Iris pigment epithelial cell (primary cell): ENCODE measurements at regions not wholly inside any gene's neighbourhood (a gene's known extent, or its start where the extent isn't known, plus 50 kb on each side); places are given as distances from the start of the nearest gene placed in this dataset.

ENCODE experiments used
- DNase-seq: peaks from one replicate; pipeline ENCODE4 v3.0.0-alpha.2; 2011; ENCODE audit warnings: low read depth

- no peak for DNase-seq
These were observed 246.5 kb upstream of the MDFIC2 start for GRCh38 chr3:70558956-70559355.

- no peak for DNase-seq
These were observed 245.5 kb upstream of the MDFIC2 start for GRCh38 chr3:70557976-70558375.

- DNase-seq: peak; percentile 83
These were observed 243.6 kb upstream of the MDFIC2 start for GRCh38 chr3:70556056-70556455.

- peak; percentile 91 for DNase-seq
These were observed 241.7 kb upstream of the MDFIC2 start for GRCh38 chr3:70554170-70554569.

GRCh38 chr3:70550723-70551319, 238.4 kb upstream of the MDFIC2 start:
- peak; percentile 67 for DNase-seq

GRCh38 chr3:70546679-70547078, 234.2 kb upstream of the MDFIC2 start:
- DNase-seq: no peak

GRCh38 chr3:70543493-70543892, 231.1 kb upstream of the MDFIC2 start:
- DNase-seq: no peak

GRCh38 chr3:70539908-70540307, 227.5 kb upstream of the MDFIC2 start:
- DNase-seq: no peak

GRCh38 chr3:70532806-70533205, 220.4 kb upstream of the MDFIC2 start:
- no peak for DNase-seq

GRCh38 chr3:70531838-70532489, 219.5 kb upstream of the MDFIC2 start:
- DNase-seq: no peak

GRCh38 chr3:70531063-70531657, 218.7 kb upstream of the MDFIC2 start:
- peak; percentile 50 for DNase-seq

GRCh38 chr3:70530626-70531025, 218.2 kb upstream of the MDFIC2 start:
- no peak for DNase-seq

- DNase-seq: no peak
These were observed 214.6 kb upstream of the MDFIC2 start for GRCh38 chr3:70527026-70527425.

- DNase-seq: peak; percentile 38
These were observed 207.6 kb upstream of the MDFIC2 start for GRCh38 chr3:70519913-70520659.

GRCh38 chr3:70519026-70519425, 206.6 kb upstream of the MDFIC2 start:
- DNase-seq: no peak

- DNase-seq: no peak
These were observed 205.9 kb upstream of the MDFIC2 start for GRCh38 chr3:70518356-70518755.

GRCh38 chr3:70517124-70517890, 204.9 kb upstream of the MDFIC2 start:
- no peak for DNase-seq

GRCh38 chr3:70516076-70516475, 203.6 kb upstream of the MDFIC2 start:
- no peak for DNase-seq

GRCh38 chr3:70507486-70507885, 195.0 kb upstream of the MDFIC2 start:
- no peak for DNase-seq

- DNase-seq: no peak
These were observed 194.3 kb upstream of the MDFIC2 start for GRCh38 chr3:70506775-70507174.

GRCh38 chr3:70501561-70501960, 189.1 kb upstream of the MDFIC2 start:
- no peak for DNase-seq

- no peak for DNase-seq
These were observed 176.4 kb upstream of the MDFIC2 start for GRCh38 chr3:70488816-70489215.
